ENCODE measurements at regions not wholly inside any gene's neighbourhood (a gene's known extent, or its start where the extent isn't known, plus 50 kb on each side); places are given as distances from the start of the nearest gene placed in this dataset.

GRCh38 chr2:239597216-239597615 lies 196.4 kb upstream of the HDAC4 start:
- TF ChIP-seq CTCF (conservative IDR thresholded peaks at IDR 0.05; ENCODE audit: low read depth in 2 of 2) (no peak), POLR2AphosphoS5 (IDR thresholded peaks at IDR 0.05; ENCODE audit: low read depth) (no peak), REST (IDR thresholded peaks at IDR 0.05; ENCODE audit: unreplicated experiment) (no peak), ZNF114 (CRISPR knock-in tag; IDR thresholded peaks at IDR 0.05) (no peak), ETS1 (IDR thresholded peaks at IDR 0.05) (no peak), JUNB (IDR thresholded peaks at IDR 0.05; ENCODE audit: unreplicated experiment) (no peak), EZH2phosphoT487 (IDR thresholded peaks at IDR 0.05; ENCODE audit: unreplicated experiment) (no peak), NANOG (IDR thresholded peaks at IDR 0.05; ENCODE audit: borderline replicate concordance) (no peak), CREB1 (CRISPR knock-in tag; IDR thresholded peaks at IDR 0.05; ENCODE audit: low read depth) (no peak), EZH2 (IDR thresholded peaks at IDR 0.05; ENCODE audit: low read depth, unreplicated experiment) (no peak), STAT1 (IDR thresholded peaks at IDR 0.05; ENCODE audit: unreplicated experiment) (no peak)
